ENCODE measurements at regions not wholly inside any gene's neighbourhood (a gene's known extent, or its start where the extent isn't known, plus 50 kb on each side); places are given as distances from the start of the nearest gene placed in this dataset.
A peak's percentile ranks its signal among the peaks of the same experiment; 100 is the strongest.

DNA sequence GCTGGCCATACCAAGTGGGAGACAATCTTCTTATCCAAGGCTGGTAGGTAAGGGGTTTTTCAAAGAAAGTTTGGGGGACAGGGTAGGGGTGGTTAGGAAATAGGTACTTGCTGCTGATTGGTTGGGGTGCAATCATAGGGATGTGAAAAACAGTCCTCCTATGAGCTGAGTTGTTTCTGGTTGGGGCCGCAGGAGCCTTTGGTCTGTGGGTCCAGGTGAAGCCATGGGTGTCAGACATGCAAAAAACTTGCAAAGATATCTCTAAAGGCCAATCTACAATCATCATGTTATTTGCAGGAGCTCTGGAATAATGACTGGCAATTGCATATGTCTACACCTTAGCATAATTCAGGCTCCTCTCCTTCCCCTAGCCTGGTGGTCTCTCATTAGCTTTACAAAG lies 982.3 kb downstream of the DIPK2A start:
- Histone ChIP-seq H3K4me1 (ENCODE audit: control insufficient read depth, insufficient read depth, low read length) (no peaks in the 10 kb centered on the region), H3K4me3 (ENCODE audit: low read length) (no peak overlapping the region), H3K36me3 (ENCODE audit: control insufficient read depth, insufficient read depth, low read length) (no peaks in the 10 kb centered on the region), H3K9ac (ENCODE audit: extremely low read depth, low read length, poor library complexity, severe bottlenecking) (no peak overlapping the region), H3K27me3 (ENCODE audit: control insufficient read depth, insufficient read depth, low read length, poor library complexity, severe bottlenecking) (no peaks in the 10 kb centered on the region), H3K27ac (ENCODE audit: low read depth, low read length) (no peak overlapping the region), H3K9me3 (ENCODE audit: control insufficient read depth, low read length) (peaks cover 13% of the 10 kb centered on the region)
- H3K36me3 Mint-ChIP-seq (ENCODE audit: low read depth): peaks cover 4% of the 10 kb centered on the region
- TF ChIP-seq CTCF (conservative IDR thresholded peaks at IDR 0.05): no peak
- no peak overlapping the region for H3K27ac Mint-ChIP-seq
- DNase-seq: peak; percentile 56
- 76 to 83% methylated on average over 1 of the region's 1 CpG for WGBS, 2 experiments (ENCODE audit: insufficient coverage in 1 of 2, insufficient read length in 1 of 2)
- peaks cover 27% of the 10 kb centered on the region for H3K9me3 Mint-ChIP-seq
- H3K27me3 Mint-ChIP-seq (ENCODE audit: insufficient read depth): no peaks in the 10 kb centered on the region
- H3K4me1 Mint-ChIP-seq: no peaks in the 10 kb centered on the region
- no peak overlapping the region for H3K4me3 Mint-ChIP-seq

GRCh38 chr3:144957398-144958101 lies 985.9 kb downstream of the DIPK2A start:
- Histone ChIP-seq H3K36me3 (ENCODE audit: control insufficient read depth, insufficient read depth, low read length) (no peaks in the 10 kb centered on the region), H3K9ac (ENCODE audit: extremely low read depth, low read length, poor library complexity, severe bottlenecking) (no peak overlapping the region), H3K27me3 (ENCODE audit: control insufficient read depth, insufficient read depth, low read length, poor library complexity, severe bottlenecking) (no peaks in the 10 kb centered on the region), H3K9me3 (ENCODE audit: control insufficient read depth, low read length) (no peaks in the 10 kb centered on the region), H3K4me3 (ENCODE audit: low read length) (no peak overlapping the region), H3K4me1 (ENCODE audit: control insufficient read depth, insufficient read depth, low read length) (no peaks in the 10 kb centered on the region), H3K27ac (ENCODE audit: low read depth, low read length) (no peak overlapping the region)
- Mint-ChIP-seq H3K27me3 (ENCODE audit: insufficient read depth) (no peaks in the 10 kb centered on the region), H3K4me1 (no peaks in the 10 kb centered on the region), H3K9me3 (peaks cover 19% of the 10 kb centered on the region), H3K36me3 (ENCODE audit: low read depth) (peaks cover 4% of the 10 kb centered on the region), H3K4me3 (no peak overlapping the region), H3K27ac (no peak overlapping the region)
- 94% methylated on average over 2 to 4 of the region's 4 CpGs for WGBS, 2 experiments (ENCODE audit: insufficient coverage in 1 of 2, insufficient read length in 1 of 2)
- no peak for DNase-seq
- TF ChIP-seq CTCF (conservative IDR thresholded peaks at IDR 0.05): no peak

GRCh38 chr3:144963810-144964209 lies 992.2 kb downstream of the DIPK2A start:
- Mint-ChIP-seq H3K4me1 (no peaks in the 10 kb centered on the region), H3K4me3 (no peak overlapping the region), H3K27ac (no peak overlapping the region), H3K9me3 (peaks cover 2% of the 10 kb centered on the region), H3K27me3 (ENCODE audit: insufficient read depth) (no peaks in the 10 kb centered on the region), H3K36me3 (ENCODE audit: low read depth) (no peaks in the 10 kb centered on the region)
- Histone ChIP-seq H3K4me3 (ENCODE audit: low read length) (no peak overlapping the region), H3K36me3 (ENCODE audit: control insufficient read depth, insufficient read depth, low read length) (no peaks in the 10 kb centered on the region), H3K27me3 (ENCODE audit: control insufficient read depth, insufficient read depth, low read length, poor library complexity, severe bottlenecking) (no peaks in the 10 kb centered on the region), H3K9me3 (ENCODE audit: control insufficient read depth, low read length) (no peaks in the 10 kb centered on the region), H3K27ac (ENCODE audit: low read depth, low read length) (no peak overlapping the region), H3K9ac (ENCODE audit: extremely low read depth, low read length, poor library complexity, severe bottlenecking) (no peak overlapping the region), H3K4me1 (ENCODE audit: control insufficient read depth, insufficient read depth, low read length) (peaks cover 1% of the 10 kb centered on the region)
- no peak for TF ChIP-seq CTCF (conservative IDR thresholded peaks at IDR 0.05)
- DNase-seq: no peak
